Uterus (tissue), 3 donors: ENCODE measurements at regions not wholly inside any gene's neighbourhood (a gene's known extent, or its start where the extent isn't known, plus 50 kb on each side); places are given as distances from the start of the nearest gene placed in this dataset.

Experiments used
- DNase-seq, 2 donors: peaks; one replicate each; pipeline ENCODE4 v3.0.0-alpha.2; 2019 to 2020
- H3K27ac ChIP-seq, 2 donors: fragments of 200-600 bp; sonication (generic); 1 replicate in 1 of 2; 2 replicates in 1 of 2; pipeline ENCODE4 v1.5.1; 2016 to 2018
- H3K27me3 ChIP-seq, 2 donors: fragments of 200-600 bp; sonication (generic); one replicate each; pipeline ENCODE4 v1.5.1; 2018 to 2019; ENCODE audit warnings: control low read depth in 1 of 2
- H3K36me3 ChIP-seq, 2 donors: fragments of 200-600 bp; sonication (generic); one replicate each; pipeline ENCODE4 v1.5.1; 2019; ENCODE audit warnings: control low read depth in 1 of 2
- H3K4me1 ChIP-seq, 2 donors: fragments of 200-600 bp; sonication (generic); one replicate each; pipeline ENCODE4 v1.5.1; 2018 to 2019; ENCODE audit warnings: control low read depth in 1 of 2
- H3K4me3 ChIP-seq, 2 donors: fragments of 200-600 bp; sonication (generic); 1 replicate in 1 of 2; 2 replicates in 1 of 2; pipeline ENCODE4 v1.5.1; 2018 to 2019; ENCODE audit warnings: mild to moderate bottlenecking in 1 of 2
- H3K9me3 ChIP-seq, 2 donors: fragments of 200-600 bp; sonication (generic); one replicate each; pipeline ENCODE4 v1.5.1; 2019; ENCODE audit warnings: control low read depth in 1 of 2
- CTCF ChIP-seq, 4 experiments: fragments of 200-600 bp in 2 of 4; fragments of 450-650 bp in 2 of 4; sonication (generic) in 2 of 4; IDR thresholded peaks; one replicate each; pipeline ENCODE4 v1.5.1; 2016 to 2019; ENCODE audit warnings: antibody characterized with exemption in 4 of 4, mild to moderate bottlenecking in 2 of 4, moderate library complexity in 1 of 4
- POLR2A ChIP-seq, 2 donors: fragments of 450-650 bp; IDR thresholded peaks; one replicate each; pipeline ENCODE4 v1.6.1; 2016; ENCODE audit warnings: antibody characterized with exemption in 2 of 2, mild to moderate bottlenecking in 1 of 2, moderate library complexity in 1 of 2
- intact Hi-C: fragments of 100-400 bp; cut with DNase I; formaldehyde crosslinking; loops from one replicate; pipeline ENCODE4 v1.15.1; 2023; ENCODE audit warnings: low total_unique reads
- donor health status: DM: yes; HTN: yes; CAD: no.

- Histone ChIP-seq H3K36me3 (no peaks in the 10 kb centered on the region), H3K9me3 (no peaks in the 10 kb centered on the region), H3K27ac (no peak overlapping the region), H3K4me3 (no peak overlapping the region), H3K27me3 (no peaks in the 10 kb centered on the region), H3K4me1 (no peaks in the 10 kb centered on the region)
- no peak for DNase-seq
- TF ChIP-seq CTCF (IDR thresholded peaks at IDR 0.05) (no peak), POLR2A (IDR thresholded peaks at IDR 0.05) (no peak)
- intact Hi-C loops: no loop called here
Measured at GRCh38 chr5:92864591-92864990, 716.4 kb downstream of the NR2F1-AS1 start.

GRCh38 chr5:92863666-92864065, 717.4 kb downstream of the NR2F1-AS1 start:
- Histone ChIP-seq H3K27ac (no peak overlapping the region), H3K27me3 (no peaks in the 10 kb centered on the region), H3K4me3 (no peak overlapping the region), H3K36me3 (no peaks in the 10 kb centered on the region), H3K4me1 (no peaks in the 10 kb centered on the region), H3K9me3 (no peaks in the 10 kb centered on the region)
- intact Hi-C loops: no loop called here
- DNase-seq: no peak
- no peak for TF ChIP-seq POLR2A (IDR thresholded peaks at IDR 0.05)
- no peak for TF ChIP-seq CTCF (IDR thresholded peaks at IDR 0.05)

GRCh38 chr5:92861531-92862285, 719.3 kb downstream of the NR2F1-AS1 start:
- intact Hi-C loops: no loop called here
- H3K27ac ChIP-seq: no peak overlapping the region
- TF ChIP-seq POLR2A (IDR thresholded peaks at IDR 0.05) (no peak), CTCF (IDR thresholded peaks at IDR 0.05) (no peak)

DNA sequence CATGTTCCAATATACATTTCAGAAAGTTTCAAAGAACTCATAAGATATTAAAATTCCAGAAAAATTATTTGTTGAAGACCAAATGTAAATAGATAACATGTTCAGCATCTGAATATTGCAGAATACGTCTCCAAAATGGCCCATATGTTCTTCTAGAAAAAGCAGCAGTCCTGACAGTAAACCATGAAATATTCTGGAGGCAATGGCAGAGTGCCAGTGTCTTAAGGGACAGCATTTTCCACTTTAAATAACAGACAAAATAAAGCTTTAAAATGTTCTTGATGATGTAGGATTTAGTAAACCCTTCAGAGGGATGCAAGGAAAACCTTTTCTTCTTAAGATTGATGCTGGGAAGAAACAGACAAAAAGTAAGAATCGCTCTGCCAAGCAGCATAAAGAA, 721.0 kb downstream of the NR2F1-AS1 start:
- Histone ChIP-seq H3K27ac (no peak overlapping the region), H3K4me1 (no peaks in the 10 kb centered on the region), H3K4me3 (no peak overlapping the region), H3K27me3 (no peaks in the 10 kb centered on the region), H3K36me3 (no peaks in the 10 kb centered on the region), H3K9me3 (no peaks in the 10 kb centered on the region)
- intact Hi-C loops: no loop called here
- DNase-seq: no peak
- no peak for TF ChIP-seq CTCF (IDR thresholded peaks at IDR 0.05)
- TF ChIP-seq POLR2A (IDR thresholded peaks at IDR 0.05): no peak

More at GRCh38 chr5:92861531-92862285, 719.3 kb downstream of the NR2F1-AS1 start:
- no peak for DNase-seq
- Histone ChIP-seq H3K4me3 (no peak overlapping the region), H3K4me1 (no peaks in the 10 kb centered on the region), H3K9me3 (no peaks in the 10 kb centered on the region), H3K27me3 (no peaks in the 10 kb centered on the region), H3K36me3 (no peaks in the 10 kb centered on the region)

GRCh38 chr5:92852219-92852618, 728.8 kb downstream of the NR2F1-AS1 start:
- Histone ChIP-seq H3K4me3 (no peak overlapping the region), H3K9me3 (no peaks in the 10 kb centered on the region), H3K4me1 (no peaks in the 10 kb centered on the region), H3K27me3 (no peaks in the 10 kb centered on the region), H3K36me3 (no peaks in the 10 kb centered on the region), H3K27ac (no peak overlapping the region)
- intact Hi-C loops: no loop called here
- DNase-seq: no peak
- no peak for TF ChIP-seq CTCF (IDR thresholded peaks at IDR 0.05)
- no peak for TF ChIP-seq POLR2A (IDR thresholded peaks at IDR 0.05)
